GM13976 (cell line): ENCODE measurements at regions not wholly inside any gene's neighbourhood (a gene's known extent, or its start where the extent isn't known, plus 50 kb on each side); places are given as distances from the start of the nearest gene placed in this dataset.

Source experiments
- DNase-seq: peaks from one replicate; pipeline ENCODE4 v3.0.0; 2012; ENCODE audit warnings: low spot score
- in situ Hi-C: fragments of 300-500 bp; cut with MboI; formaldehyde crosslinking; loops from one replicate; pipeline ENCODE4 v1.12.0; 2022; ENCODE audit warnings: low sequenced_read_pairs, mixed read lengths, inconsistent platforms; ENCODE audit not compliant: unreplicated experiment
- TF ChIP-seq, protein P1 (sequence below): IDR thresholded peaks from 2 replicates; pipeline ENCODE4 v1.5.1; 2012; ENCODE audit warnings: borderline replicate concordance, mild to moderate bottlenecking; ENCODE audit not compliant: insufficient read depth; ENCODE audit errors: extremely low read depth, missing control alignments, control extremely low read depth

DNA sequence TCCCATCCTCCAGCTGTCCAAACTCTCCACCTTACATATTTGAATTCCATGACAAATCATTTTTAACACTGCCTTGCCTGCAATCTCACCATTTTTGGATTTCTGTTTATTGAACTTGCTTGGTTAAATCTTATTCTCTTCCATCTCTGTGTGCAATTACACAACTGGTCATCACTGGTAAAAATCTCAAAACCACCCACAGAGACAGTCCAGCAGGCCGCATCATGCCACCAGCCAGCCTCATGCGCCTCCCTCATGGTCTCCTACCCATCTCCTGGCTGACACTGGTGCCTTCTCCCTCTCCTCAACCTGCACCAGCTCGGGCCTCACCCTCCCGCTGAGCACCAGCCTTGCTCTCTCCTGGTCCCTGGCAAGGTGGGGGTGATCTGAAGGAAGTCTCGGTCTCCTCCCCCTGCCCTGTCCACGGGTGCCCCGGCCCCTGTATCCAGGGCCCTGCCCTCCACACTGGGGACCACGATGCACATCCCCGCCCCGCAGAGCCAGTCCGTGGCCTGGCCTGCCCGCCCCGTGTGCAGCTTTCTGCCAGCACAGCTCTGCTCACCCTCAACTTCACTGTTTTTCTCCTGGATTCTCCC, 92.0 kb downstream of the THBS2 start:
- in situ Hi-C loops, result no loop called here
- peak; percentile 15 for DNase-seq
- TF ChIP-seq, protein P1, sequence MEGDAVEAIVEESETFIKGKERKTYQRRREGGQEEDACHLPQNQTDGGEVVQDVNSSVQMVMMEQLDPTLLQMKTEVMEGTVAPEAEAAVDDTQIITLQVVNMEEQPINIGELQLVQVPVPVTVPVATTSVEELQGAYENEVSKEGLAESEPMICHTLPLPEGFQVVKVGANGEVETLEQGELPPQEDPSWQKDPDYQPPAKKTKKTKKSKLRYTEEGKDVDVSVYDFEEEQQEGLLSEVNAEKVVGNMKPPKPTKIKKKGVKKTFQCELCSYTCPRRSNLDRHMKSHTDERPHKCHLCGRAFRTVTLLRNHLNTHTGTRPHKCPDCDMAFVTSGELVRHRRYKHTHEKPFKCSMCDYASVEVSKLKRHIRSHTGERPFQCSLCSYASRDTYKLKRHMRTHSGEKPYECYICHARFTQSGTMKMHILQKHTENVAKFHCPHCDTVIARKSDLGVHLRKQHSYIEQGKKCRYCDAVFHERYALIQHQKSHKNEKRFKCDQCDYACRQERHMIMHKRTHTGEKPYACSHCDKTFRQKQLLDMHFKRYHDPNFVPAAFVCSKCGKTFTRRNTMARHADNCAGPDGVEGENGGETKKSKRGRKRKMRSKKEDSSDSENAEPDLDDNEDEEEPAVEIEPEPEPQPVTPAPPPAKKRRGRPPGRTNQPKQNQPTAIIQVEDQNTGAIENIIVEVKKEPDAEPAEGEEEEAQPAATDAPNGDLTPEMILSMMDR, result no peak

DNA sequence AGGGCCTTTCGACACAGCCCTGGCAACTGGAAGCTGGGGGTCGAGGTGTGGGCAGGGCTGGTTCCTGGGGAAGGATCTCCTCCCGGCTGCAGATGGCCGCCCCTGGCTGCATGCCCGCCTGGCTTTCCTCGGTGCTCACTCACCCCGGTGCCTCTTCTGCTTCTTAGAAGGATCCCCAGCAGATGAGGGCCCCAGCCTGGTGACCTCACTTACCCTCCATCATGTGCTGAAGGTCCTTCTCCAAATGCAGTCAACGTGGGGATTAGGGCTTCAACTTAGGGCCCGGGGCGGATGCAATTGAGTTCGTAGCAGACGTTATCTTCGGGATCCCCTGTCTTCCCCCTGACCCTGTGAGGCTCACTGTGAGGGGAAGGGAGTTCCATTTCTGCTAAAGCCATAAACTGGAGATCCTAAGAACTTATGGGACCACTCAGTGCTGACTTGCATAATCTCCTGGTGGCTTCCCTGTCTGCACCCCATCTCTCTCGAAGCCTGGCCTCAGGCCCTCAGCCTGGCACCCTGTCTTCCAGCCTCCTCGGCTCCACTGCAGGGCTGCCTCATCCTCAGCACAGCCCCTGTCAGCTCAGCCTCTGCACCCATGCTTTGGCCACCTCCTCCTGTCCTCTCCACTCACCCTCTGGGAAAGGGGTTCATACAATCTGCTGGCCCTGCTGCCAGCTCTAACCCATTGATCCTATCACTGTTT, 92.6 kb downstream of the THBS2 start:
- TF ChIP-seq, protein P1, result no peak
- in situ Hi-C loops, result no loop called here
- DNase-seq, result peak; percentile 17

DNA sequence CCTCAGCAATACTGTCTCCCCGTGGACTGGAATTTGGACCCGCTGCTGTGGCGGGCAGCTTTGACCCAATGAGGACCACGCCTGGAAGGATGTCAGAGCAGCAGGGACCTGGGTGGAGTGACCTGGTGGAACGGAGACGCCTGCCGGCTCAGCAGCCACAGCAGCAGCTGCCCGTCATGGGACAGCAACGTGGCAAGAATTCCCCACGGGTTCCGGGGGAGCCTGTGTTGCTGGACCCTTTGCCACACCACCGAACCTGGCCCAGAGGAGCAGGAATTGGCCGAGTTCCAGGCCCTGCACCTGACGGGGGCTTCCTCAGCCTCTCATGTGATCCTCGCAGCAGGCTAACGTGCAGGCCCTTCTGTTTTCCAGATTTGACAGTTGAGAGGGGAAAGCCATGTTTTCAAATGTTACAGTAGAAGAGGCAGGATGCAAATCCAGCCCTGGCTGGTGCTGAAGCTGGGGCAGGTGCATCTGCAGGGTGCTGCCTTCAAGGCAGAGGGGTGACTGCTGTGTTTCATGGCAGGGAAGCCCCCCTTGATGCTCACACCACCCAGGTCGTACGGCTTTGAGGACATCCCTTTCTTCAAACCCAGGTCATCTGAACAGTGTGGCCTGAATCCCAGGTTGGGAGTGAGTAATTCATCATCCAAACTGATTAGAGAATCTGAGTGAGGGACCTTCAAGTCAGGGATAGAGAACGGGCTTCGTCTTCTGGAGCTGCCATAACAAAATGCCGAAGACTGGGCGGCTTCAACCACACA, 93.4 kb downstream of the THBS2 start:
- in situ Hi-C loops, result no loop called here
- TF ChIP-seq, protein P1, result no peak
- DNase-seq, result peak; percentile 19

DNA sequence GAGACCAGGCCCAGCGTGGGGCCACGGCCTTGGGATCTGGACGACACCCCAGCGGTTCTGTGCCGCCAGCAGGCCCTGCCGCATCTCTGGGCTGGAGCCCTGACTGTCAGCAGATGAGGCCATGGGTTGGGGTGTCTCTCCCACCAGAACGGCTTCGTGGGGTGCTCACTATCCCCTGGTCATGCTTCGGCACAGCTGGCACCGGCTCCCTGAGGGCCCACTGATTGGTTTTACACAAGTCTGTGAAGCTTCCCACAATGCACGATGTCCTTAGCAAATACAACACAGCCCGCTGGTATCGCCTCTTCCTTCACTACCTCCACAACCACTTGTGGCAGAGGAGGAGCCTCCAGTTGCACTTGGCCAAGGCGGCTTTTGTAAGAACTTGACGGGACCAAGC, 94.3 kb downstream of the THBS2 start:
- in situ Hi-C loops, result no loop called here
- no peak for DNase-seq
- TF ChIP-seq, protein P1, result no peak

DNA sequence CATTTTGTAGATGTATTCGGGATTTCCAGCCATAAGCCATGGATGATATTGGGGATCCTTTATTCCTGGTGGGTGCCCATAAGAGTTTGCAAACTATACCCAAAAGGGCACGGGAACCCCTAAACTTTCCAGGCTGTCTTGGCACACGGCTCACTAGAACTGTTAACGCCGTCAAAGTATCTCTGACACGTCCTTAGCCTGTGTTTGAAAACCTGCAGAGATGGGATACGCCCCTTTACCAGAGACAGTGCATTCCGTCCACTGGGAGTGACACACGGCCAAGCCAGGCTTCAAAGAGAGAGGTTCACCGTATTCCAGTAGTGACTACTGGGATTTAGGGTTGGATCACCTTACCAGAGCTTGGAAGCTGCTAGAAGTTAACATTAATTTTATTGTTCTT, 95.0 kb downstream of the THBS2 start:
- TF ChIP-seq, protein P1, result no peak
- peak; percentile 12 for DNase-seq
- in situ Hi-C loops, result no loop called here

DNA sequence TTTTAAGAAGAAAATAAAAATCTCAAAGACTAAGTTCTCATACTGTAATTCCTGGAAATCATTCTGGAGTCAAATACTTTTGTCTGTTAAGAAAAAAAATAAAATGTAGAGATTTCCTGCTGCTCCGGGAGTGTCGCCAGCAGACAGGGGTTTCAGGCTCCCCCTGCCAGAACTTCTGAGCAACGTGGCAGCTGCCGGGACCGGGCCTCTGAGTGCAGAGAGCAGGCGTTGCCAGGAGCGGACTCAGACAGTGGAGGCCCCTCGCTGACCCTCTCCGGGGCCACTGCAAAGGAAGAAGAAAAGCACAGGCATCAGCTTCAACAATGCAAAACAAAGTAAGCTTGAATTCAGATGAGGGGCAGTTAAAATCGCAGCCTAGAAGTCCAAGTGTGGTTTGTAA, 95.5 kb downstream of the THBS2 start:
- in situ Hi-C loops, result no loop called here
- TF ChIP-seq, protein P1, result no peak
- no peak for DNase-seq
